OCI-LY7 (cell line): ENCODE measurements at regions not wholly inside any gene's neighbourhood (a gene's known extent, or its start where the extent isn't known, plus 50 kb on each side); places are given as distances from the start of the nearest gene placed in this dataset.

Experiments
- BruUV-seq: library from RNA; stranded (reverse); fragments of 400-500 nt; replicated peaks from 2 replicates; lab custom pipeline; 2021; lab: Mats Ljungman, UMichigan
- CTCF ChIA-PET: fragments of 300-600 bp; sonication (Branson Sonifier 250); formaldehyde crosslinking; loops from one replicate; lab custom pipeline; 2022; ENCODE audit warnings: antibody characterized with exemption; ENCODE audit not compliant: unreplicated experiment; lab: Charles Lee
- POLR2A ChIA-PET: fragments of 300-600 bp; sonication (Branson Sonifier 250); formaldehyde crosslinking; loops from one replicate; lab custom pipeline; 2022; ENCODE audit warnings: antibody characterized with exemption; lab: Charles Lee
- DNase-seq: peaks from one replicate; pipeline ENCODE4 v3.0.0-alpha.2; 2015; ENCODE audit warnings: low spot score
- H2AFZ ChIP-seq: fragments of 200-600 bp; sonication (generic), shearing (Covaris generic); 2 replicates; pipeline ENCODE4 v1.6.1; 2014; ENCODE audit warnings: mild to moderate bottlenecking, antibody characterized with exemption, low read length, moderate library complexity
- H3K27ac ChIP-seq: fragments of 200-600 bp; sonication (generic); 2 replicates; pipeline ENCODE4 v1.5.1; 2014; ENCODE audit warnings: mixed run types, low read depth, mild to moderate bottlenecking, moderate library complexity, low read length, inconsistent platforms; ENCODE audit not compliant: poor library complexity, severe bottlenecking
- H3K36me3 ChIP-seq: fragments of 200-600 bp; sonication (generic); 2 replicates; pipeline ENCODE4 v1.6.1; 2014; ENCODE audit warnings: mild to moderate bottlenecking, antibody characterized with exemption, low read length, moderate library complexity, mixed read lengths; ENCODE audit not compliant: insufficient read depth
- H3K4me1 ChIP-seq: fragments of 200-600 bp; sonication (generic); 2 replicates; pipeline ENCODE4 v1.5.1; 2014; ENCODE audit warnings: mild to moderate bottlenecking, low read length; ENCODE audit not compliant: insufficient read depth, poor library complexity, severe bottlenecking
- H3K4me2 ChIP-seq: fragments of 200-600 bp; sonication (generic); 2 replicates; pipeline ENCODE4 v1.6.1; 2014; ENCODE audit warnings: mild to moderate bottlenecking, low read length
- H3K4me3 ChIP-seq: fragments of 200-600 bp; sonication (generic); 2 replicates; pipeline ENCODE4 v1.5.1; 2014; ENCODE audit warnings: mild to moderate bottlenecking, low read depth, low read length; ENCODE audit not compliant: poor library complexity, severe bottlenecking
- H3K79me2 ChIP-seq: fragments of 200-600 bp; sonication (generic); 2 replicates; pipeline ENCODE4 v1.6.1; 2016; ENCODE audit warnings: low read depth, mild to moderate bottlenecking, low read length, moderate library complexity, mixed read lengths; ENCODE audit not compliant: insufficient read depth
- H3K9me2 ChIP-seq: fragments of 200-600 bp; sonication (generic); 2 replicates; pipeline ENCODE4 v1.6.1; 2016; ENCODE audit warnings: mild to moderate bottlenecking, low read length, mixed read lengths; ENCODE audit not compliant: insufficient read depth
- H3K9me3 ChIP-seq: fragments of 200-600 bp; sonication (generic); 2 replicates; pipeline ENCODE4 v1.6.1; 2014; ENCODE audit warnings: mild to moderate bottlenecking, mixed run types, low read length, mixed read lengths
- H4K20me1 ChIP-seq: fragments of 200-600 bp; sonication (generic); 2 replicates; pipeline ENCODE4 v1.6.1; 2014; ENCODE audit warnings: mild to moderate bottlenecking, antibody characterized with exemption, low read length, moderate library complexity, mixed read lengths; ENCODE audit not compliant: insufficient read depth
- EZH2phosphoT487 ChIP-seq: fragments of 200-600 bp; sonication (generic); IDR thresholded peaks from 2 replicates; pipeline ENCODE4 v1.6.1; 2018; ENCODE audit warnings: low read depth, borderline replicate concordance, mild to moderate bottlenecking, mixed run types, antibody characterized with exemption, low read length, moderate library complexity, mixed read lengths
- intact Hi-C: fragments of 100-400 bp; cut with micrococcal nuclease; formaldehyde crosslinking; loops from one replicate; pipeline ENCODE4 v1.10.0; 2022; ENCODE audit not compliant: unreplicated experiment
- TF ChIP-seq, protein P1 (sequence below): fragments of 200-600 bp; sonication (generic); conservative IDR thresholded peaks from 2 replicates; pipeline ENCODE4 v1.5.1; 2014; ENCODE audit warnings: mild to moderate bottlenecking, antibody characterized with exemption, low read length, moderate library complexity, mixed read lengths

DNA sequence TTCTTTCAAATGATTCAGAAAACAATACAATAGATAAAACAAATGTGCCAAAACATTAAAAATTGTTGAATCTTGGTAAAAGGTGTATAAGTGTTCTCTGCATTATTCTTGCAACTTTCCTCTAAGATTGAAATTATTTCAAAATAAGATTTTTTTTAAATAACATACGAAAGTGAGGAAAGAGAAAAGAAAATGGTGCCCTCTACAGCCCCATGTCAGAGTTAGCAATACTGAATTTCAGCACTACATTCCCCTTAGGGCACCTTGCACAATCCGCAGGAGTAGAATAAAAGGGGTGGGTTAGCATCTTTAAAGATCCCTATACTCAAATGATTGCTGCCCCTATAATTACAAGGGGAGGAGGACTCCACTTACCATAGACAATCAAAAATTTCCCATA is 433.7 kb downstream of the BCL11A start:
- DNase-seq: no peak
- H3K4me3 ChIP-seq: no peak overlapping the region
- intact Hi-C loops: no loop called here
- H3K9me2 ChIP-seq: no peaks in the 10 kb centered on the region
- no peaks in the 10 kb centered on the region for H3K79me2 ChIP-seq
- no TSS peak for BruUV-seq
- H4K20me1 ChIP-seq: no peaks in the 10 kb centered on the region
- TF ChIP-seq, protein P1, sequence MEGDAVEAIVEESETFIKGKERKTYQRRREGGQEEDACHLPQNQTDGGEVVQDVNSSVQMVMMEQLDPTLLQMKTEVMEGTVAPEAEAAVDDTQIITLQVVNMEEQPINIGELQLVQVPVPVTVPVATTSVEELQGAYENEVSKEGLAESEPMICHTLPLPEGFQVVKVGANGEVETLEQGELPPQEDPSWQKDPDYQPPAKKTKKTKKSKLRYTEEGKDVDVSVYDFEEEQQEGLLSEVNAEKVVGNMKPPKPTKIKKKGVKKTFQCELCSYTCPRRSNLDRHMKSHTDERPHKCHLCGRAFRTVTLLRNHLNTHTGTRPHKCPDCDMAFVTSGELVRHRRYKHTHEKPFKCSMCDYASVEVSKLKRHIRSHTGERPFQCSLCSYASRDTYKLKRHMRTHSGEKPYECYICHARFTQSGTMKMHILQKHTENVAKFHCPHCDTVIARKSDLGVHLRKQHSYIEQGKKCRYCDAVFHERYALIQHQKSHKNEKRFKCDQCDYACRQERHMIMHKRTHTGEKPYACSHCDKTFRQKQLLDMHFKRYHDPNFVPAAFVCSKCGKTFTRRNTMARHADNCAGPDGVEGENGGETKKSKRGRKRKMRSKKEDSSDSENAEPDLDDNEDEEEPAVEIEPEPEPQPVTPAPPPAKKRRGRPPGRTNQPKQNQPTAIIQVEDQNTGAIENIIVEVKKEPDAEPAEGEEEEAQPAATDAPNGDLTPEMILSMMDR: peak; percentile 61
- no peak for TF ChIP-seq EZH2phosphoT487
- no peak overlapping the region for H3K27ac ChIP-seq
- no peaks in the 10 kb centered on the region for H3K36me3 ChIP-seq
- H3K9me3 ChIP-seq: 0 out of 2 replicates have a peak, but pooled peaks cover 5% of the 10 kb centered on the region
- H3K4me2 ChIP-seq: no peak overlapping the region
- H2AFZ ChIP-seq: no peak overlapping the region
- no peaks in the 10 kb centered on the region for H3K4me1 ChIP-seq
- POLR2A ChIA-PET: no interaction called here
- CTCF ChIA-PET: no interaction called here

DNA sequence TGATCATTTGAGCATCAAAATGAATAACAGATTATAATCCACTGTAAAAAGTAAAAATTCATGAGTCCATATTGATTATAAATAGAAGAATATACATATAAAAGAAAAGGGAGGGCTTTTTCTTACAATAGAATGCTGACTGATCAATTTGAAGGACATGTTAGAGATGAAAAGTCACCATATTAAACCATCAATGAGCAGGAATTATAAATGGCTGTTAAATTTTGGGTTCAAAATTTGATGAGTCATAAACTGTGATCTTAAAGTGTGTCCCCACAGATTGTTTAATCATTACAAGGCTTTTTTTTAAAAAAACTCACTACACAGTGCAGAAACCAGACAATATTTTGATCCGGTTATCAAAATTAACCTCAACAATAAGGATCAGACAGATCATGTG is 434.5 kb downstream of the BCL11A start:
- Histone ChIP-seq H4K20me1 (no peaks in the 10 kb centered on the region), H2AFZ (no peak overlapping the region), H3K4me3 (no peak overlapping the region), H3K4me2 (no peak overlapping the region), H3K79me2 (no peaks in the 10 kb centered on the region), H3K36me3 (no peaks in the 10 kb centered on the region), H3K9me3 (0 out of 2 replicates have a peak, but pooled peaks cover 5% of the 10 kb centered on the region), H3K9me2 (no peaks in the 10 kb centered on the region), H3K4me1 (no peaks in the 10 kb centered on the region), H3K27ac (no peak overlapping the region)
- intact Hi-C loops: no loop called here
- DNase-seq: no peak
- no TSS peak for BruUV-seq
- CTCF ChIA-PET: no interaction called here
- POLR2A ChIA-PET: no interaction called here
- TF ChIP-seq, protein P1: no peak
- no peak for TF ChIP-seq EZH2phosphoT487

DNA sequence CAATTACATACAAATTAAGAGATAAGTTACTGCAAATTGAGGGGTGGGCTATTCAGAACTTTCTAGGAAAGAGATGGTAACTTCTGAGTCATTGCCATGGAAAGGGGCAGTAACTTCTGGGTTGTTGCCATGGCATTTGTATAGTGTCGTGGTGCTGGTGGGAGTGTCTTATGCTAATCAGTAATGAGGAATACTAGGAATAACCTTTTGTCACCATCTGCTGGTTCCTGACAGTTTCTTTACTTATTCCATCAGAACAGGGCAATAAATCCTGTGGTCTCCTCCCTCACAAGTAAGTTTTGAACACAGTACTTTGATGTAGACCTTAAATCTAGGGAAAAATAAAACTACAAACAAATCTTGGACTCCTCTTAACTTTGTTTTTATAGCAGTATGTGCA is 435.4 kb downstream of the BCL11A start:
- Histone ChIP-seq H3K4me1 (no peaks in the 10 kb centered on the region), H4K20me1 (no peaks in the 10 kb centered on the region), H3K4me3 (no peak overlapping the region), H2AFZ (no peak overlapping the region), H3K9me3 (0 out of 2 replicates have a peak, but pooled peaks cover 5% of the 10 kb centered on the region), H3K79me2 (no peaks in the 10 kb centered on the region), H3K4me2 (no peak overlapping the region), H3K36me3 (no peaks in the 10 kb centered on the region), H3K9me2 (no peaks in the 10 kb centered on the region), H3K27ac (no peak overlapping the region)
- ChIA-PET CTCF (no interaction called here), POLR2A (no interaction called here)
- TF ChIP-seq, protein P1: no peak
- no peak for TF ChIP-seq EZH2phosphoT487
- BruUV-seq: no TSS peak
- no peak for DNase-seq
- intact Hi-C loops: no loop called here
